GM12878 (cell line): ENCODE measurements at regions not wholly inside any gene's neighbourhood (a gene's known extent, or its start where the extent isn't known, plus 50 kb on each side); places are given as distances from the start of the nearest gene placed in this dataset.

Experiments
- ATAC-seq: fragments of 200-7000 bp; cut with Tn5 transposase; 3 replicates; pipeline ENCODE4 v1.9.1; 2020; ENCODE audit warnings: mild to moderate bottlenecking, moderate library complexity
- BruUV-seq: library from RNA; stranded (reverse); fragments of 400-500 nt; replicated peaks from 2 replicates; lab custom pipeline; 2021; lab: Mats Ljungman, UMichigan
- CTCF ChIA-PET: fragments of 300-600 bp; sonication (Branson Sonifier 250); formaldehyde crosslinking; extraction: SDS; loops from one replicate; lab custom pipeline; 2021; ENCODE audit warnings: inconsistent platforms; lab: Yijun Ruan, JAX
- POLR2A ChIA-PET: fragments of 350-600 bp; formaldehyde crosslinking; extraction: SDS; loops from one replicate; lab custom pipeline; 2021; ENCODE audit warnings: inconsistent platforms; lab: Charles Lee
- RAD21 ChIA-PET: fragments of 300-600 bp; sonication (Branson Sonifier 250); formaldehyde crosslinking; loops from one replicate; lab custom pipeline; 2023; ENCODE audit warnings: antibody characterized with exemption; ENCODE audit not compliant: unreplicated experiment; lab: Charles Lee
- SMC1A ChIA-PET: fragments of 300-600 bp; sonication (Branson Sonifier 250); formaldehyde crosslinking; loops from one replicate; lab custom pipeline; 2023; ENCODE audit not compliant: unreplicated experiment, uncharacterized antibody; lab: Charles Lee
- DNase-seq: peaks from one replicate; pipeline ENCODE4 v3.0.0-alpha.2; 2011; ENCODE audit warnings: low read depth, low spot score
- FAIRE-seq: peaks from 3 replicates; lab custom pipeline; 2011; peaks lifted over from hg19 to GRCh38; lab: Jason Lieb, UNC
- H2AFZ ChIP-seq: 2 replicates; pipeline ENCODE4 v1.6.0; 2011; ENCODE audit warnings: low read depth, low read length, control low read depth; ENCODE audit not compliant: control insufficient read depth
- H3K27ac ChIP-seq: 2 replicates; pipeline ENCODE4 v1.5.1; 2011; ENCODE audit warnings: control low read depth; ENCODE audit not compliant: control insufficient read depth, insufficient read depth
- H3K27me3 ChIP-seq, 2 experiments: replicated peaks in 1 of 2; 2 replicates each; pipeline versions ENCODE4 v1.6.0 to v1.6.1; 2011; ENCODE audit warnings: low read length in 1 of 2; ENCODE audit not compliant: control insufficient read depth in 2 of 2, insufficient read depth in 2 of 2
- H3K36me3 ChIP-seq, 2 experiments: 2 replicates each; pipeline ENCODE4 v1.5.1; 2011; ENCODE audit warnings: low read length in 1 of 2; ENCODE audit not compliant: control insufficient read depth in 2 of 2, insufficient read depth in 2 of 2
- H3K4me1 ChIP-seq: 2 replicates; pipeline ENCODE4 v1.6.1; 2011; ENCODE audit warnings: mild to moderate bottlenecking, low read length, moderate library complexity, mixed read lengths; ENCODE audit not compliant: control insufficient read depth, insufficient read depth
- H3K4me2 ChIP-seq: 2 replicates; pipeline ENCODE4 v1.6.0; 2011; ENCODE audit warnings: control low read depth; ENCODE audit not compliant: control insufficient read depth, insufficient read depth
- H3K4me3 ChIP-seq: fragments of 200-600 bp; sonication (generic); 2 replicates; pipeline ENCODE4 v1.5.1; 2016
- H3K79me2 ChIP-seq: 2 replicates; pipeline ENCODE4 v1.6.0; 2011; ENCODE audit warnings: low read length; ENCODE audit not compliant: control insufficient read depth, insufficient read depth
- H3K9ac ChIP-seq: 2 replicates; pipeline ENCODE4 v1.8.0; 2011; ENCODE audit warnings: low read length, control low read depth, mixed read lengths; ENCODE audit not compliant: control insufficient read depth, insufficient read depth
- H3K9me3 ChIP-seq: replicated peaks from 3 replicates; pipeline ENCODE4 v1.5.1; 2011; ENCODE audit warnings: mild to moderate bottlenecking, low read length; ENCODE audit not compliant: control insufficient read depth, insufficient read depth
- H4K20me1 ChIP-seq: 2 replicates; pipeline ENCODE4 v1.6.0; 2011; ENCODE audit not compliant: control insufficient read depth, insufficient read depth
- CEBPZ ChIP-seq: fragments of 150-350 bp; IDR thresholded peaks from 2 replicates; pipeline ENCODE4 v1.6.1; 2016; ENCODE audit warnings: low read depth, low read length
- DPF2 ChIP-seq: fragments of 450-650 bp; IDR thresholded peaks from 2 replicates; pipeline ENCODE4 v1.6.1; 2017; ENCODE audit warnings: mild to moderate bottlenecking
- ESRRA ChIP-seq: IDR thresholded peaks from 2 replicates; pipeline ENCODE4 v1.6.1; 2012; ENCODE audit warnings: mild to moderate bottlenecking, low read length, improper control_type of control experiment
- KLF5 ChIP-seq: fragments of 450-650 bp; IDR thresholded peaks from 2 replicates; pipeline ENCODE4 v1.6.1; 2014; ENCODE audit warnings: mild to moderate bottlenecking; ENCODE audit not compliant: partially characterized antibody
- MEF2B ChIP-seq: fragments of 450-650 bp; IDR thresholded peaks from 2 replicates; pipeline ENCODE4 v1.6.1; 2018; ENCODE audit warnings: mild to moderate bottlenecking, moderate library complexity; ENCODE audit not compliant: partially characterized antibody, poor library complexity, severe bottlenecking
- MYB ChIP-seq: fragments of 150-350 bp; IDR thresholded peaks from 2 replicates; pipeline ENCODE4 v1.6.1; 2014; ENCODE audit warnings: mild to moderate bottlenecking, low read depth, low read length, borderline replicate concordance
- NFXL1 ChIP-seq: fragments of 450-650 bp; IDR thresholded peaks from 2 replicates; pipeline ENCODE4 v1.6.1; 2017; ENCODE audit warnings: antibody characterized with exemption, mild to moderate bottlenecking, borderline replicate concordance
- RFX5 ChIP-seq: IDR thresholded peaks from 2 replicates; pipeline ENCODE4 v1.6.1; 2011; ENCODE audit warnings: low read depth, low read length, improper control_type of control experiment
- STAT3 ChIP-seq: IDR thresholded peaks from 2 replicates; pipeline ENCODE4 v1.6.1; 2011; ENCODE audit warnings: low read depth, low read length, improper control_type of control experiment
- WGBS: methylation state at CpG from one replicate; pipeline ENCODE4 v1.1.6; 2016; ENCODE audit warnings: low lambda C conversion rate; ENCODE audit not compliant: insufficient replicate concordance, insufficient coverage; ENCODE audit errors: missing lambda C conversion rate; 5-methylcytosine and 5-hydroxymethylcytosine counted together
- in situ Hi-C: fragments of 300-500 bp; cut with MboI; formaldehyde crosslinking; loops from 9 replicates; pipeline ENCODE4 v1.14.3; 2018; ENCODE audit warnings: mixed read lengths
- intact Hi-C: fragments of 100-400 bp; cut with micrococcal nuclease; formaldehyde crosslinking; loops from one replicate; pipeline ENCODE4 v1.14.2; 2022; ENCODE audit not compliant: unreplicated experiment
- TF ChIP-seq, protein P1 (sequence below): fragments of 450-650 bp; formaldehyde crosslinking; IDR thresholded peaks from 2 replicates; pipeline ENCODE4 v1.5.0; 2022; ENCODE audit warnings: mild to moderate bottlenecking, missing genetic modification characterization

DNA sequence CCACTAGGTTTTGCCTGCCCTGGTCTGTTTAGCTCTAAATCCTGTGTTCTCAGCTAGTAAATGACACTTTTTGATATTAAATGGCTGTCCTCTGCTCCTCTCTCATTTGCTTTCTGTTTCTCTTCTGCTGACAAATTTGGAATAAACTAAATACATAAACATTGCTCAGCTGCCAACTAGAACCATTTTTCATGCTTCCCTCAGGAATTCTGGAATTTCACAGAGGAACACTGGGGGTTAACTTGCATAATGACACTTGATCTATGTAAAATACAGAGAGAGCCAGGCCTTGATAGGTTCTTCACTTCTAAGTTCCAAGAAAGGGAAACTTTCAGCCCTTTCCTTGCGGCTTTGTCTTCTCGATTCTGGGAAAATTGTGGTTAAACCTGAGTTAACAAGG lies 450.6 kb upstream of the ST6GAL2 start (continued):
- TF ChIP-seq KLF5 (no peak), CEBPZ (no peak)

GRCh38 chr2:107337209-107337898 lies 451.4 kb upstream of the ST6GAL2 start:
- RAD21 ChIA-PET: no interaction called here
- BruUV-seq: no TSS peak
- no peak for FAIRE-seq

More at GRCh38 chr2:107337209-107337898, 451.4 kb upstream of the ST6GAL2 start:
- Histone ChIP-seq H2AFZ (no peak overlapping the region), H3K4me2 (no peak overlapping the region), H3K4me3 (no peak overlapping the region), H3K9me3 (no peaks in the 10 kb centered on the region), H4K20me1 (no peaks in the 10 kb centered on the region), H3K9ac (no peak overlapping the region), H3K36me3 (no peaks in the 10 kb centered on the region), H3K4me1 (no peaks in the 10 kb centered on the region), H3K27ac (no peak overlapping the region), H3K79me2 (no peaks in the 10 kb centered on the region), H3K27me3 (no peaks in the 10 kb centered on the region)
- WGBS: 3% methylated on average over 6 of the region's 6 CpGs
- DNase-seq (no peak), ATAC-seq (no peak)
- TF ChIP-seq RFX5 (no peak), STAT3 (no peak), ESRRA (no peak), MYB (no peak), MEF2B (no peak), DPF2 (no peak), NFXL1 (no peak)
- TF ChIP-seq, protein P1, sequence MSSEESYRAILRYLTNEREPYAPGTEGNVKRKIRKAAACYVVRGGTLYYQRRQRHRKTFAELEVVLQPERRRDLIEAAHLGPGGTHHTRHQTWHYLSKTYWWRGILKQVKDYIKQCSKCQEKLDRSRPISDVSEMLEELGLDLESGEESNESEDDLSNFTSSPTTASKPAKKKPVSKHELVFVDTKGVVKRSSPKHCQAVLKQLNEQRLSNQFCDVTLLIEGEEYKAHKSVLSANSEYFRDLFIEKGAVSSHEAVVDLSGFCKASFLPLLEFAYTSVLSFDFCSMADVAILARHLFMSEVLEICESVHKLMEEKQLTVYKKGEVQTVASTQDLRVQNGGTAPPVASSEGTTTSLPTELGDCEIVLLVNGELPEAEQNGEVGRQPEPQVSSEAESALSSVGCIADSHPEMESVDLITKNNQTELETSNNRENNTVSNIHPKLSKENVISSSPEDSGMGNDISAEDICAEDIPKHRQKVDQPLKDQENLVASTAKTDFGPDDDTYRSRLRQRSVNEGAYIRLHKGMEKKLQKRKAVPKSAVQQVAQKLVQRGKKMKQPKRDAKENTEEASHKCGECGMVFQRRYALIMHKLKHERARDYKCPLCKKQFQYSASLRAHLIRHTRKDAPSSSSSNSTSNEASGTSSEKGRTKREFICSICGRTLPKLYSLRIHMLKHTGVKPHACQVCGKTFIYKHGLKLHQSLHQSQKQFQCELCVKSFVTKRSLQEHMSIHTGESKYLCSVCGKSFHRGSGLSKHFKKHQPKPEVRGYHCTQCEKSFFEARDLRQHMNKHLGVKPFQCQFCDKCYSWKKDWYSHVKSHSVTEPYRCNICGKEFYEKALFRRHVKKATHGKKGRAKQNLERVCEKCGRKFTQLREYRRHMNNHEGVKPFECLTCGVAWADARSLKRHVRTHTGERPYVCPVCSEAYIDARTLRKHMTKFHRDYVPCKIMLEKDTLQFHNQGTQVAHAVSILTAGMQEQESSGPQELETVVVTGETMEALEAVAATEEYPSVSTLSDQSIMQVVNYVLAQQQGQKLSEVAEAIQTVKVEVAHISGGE: no peak
- in situ Hi-C loops: no loop called here
- ChIA-PET CTCF (no interaction called here), POLR2A (no interaction called here), SMC1A (no interaction called here)
- intact Hi-C loops: no loop called here
